Lower leg skin (tissue), 4 donors: ENCODE measurements at regions not wholly inside any gene's neighbourhood (a gene's known extent, or its start where the extent isn't known, plus 50 kb on each side); places are given as distances from the start of the nearest gene placed in this dataset.

ENCODE experiments used
- DNase-seq, 2 donors: peaks; one replicate each; pipeline ENCODE4 v3.0.0-alpha.2; 2019; ENCODE audit warnings: low spot score in 2 of 2
- H3K4me3 ChIP-seq: fragments of 200-600 bp; sonication (generic); 2 replicates; pipeline ENCODE4 v1.5.1; 2017; ENCODE audit warnings: mild to moderate bottlenecking, low read depth; ENCODE audit not compliant: poor library complexity, severe bottlenecking
- POLR2A ChIP-seq, 2 donors: fragments of 450-650 bp; IDR thresholded peaks; one replicate each; pipeline ENCODE4 v1.6.1; 2016 to 2017; ENCODE audit warnings: antibody characterized with exemption in 2 of 2, mild to moderate bottlenecking in 1 of 2, moderate library complexity in 1 of 2
- WGBS, 2 donors: methylation state at CpG; one replicate each; pipeline ENCODE4 v1.1.5; 2018; 5-methylcytosine and 5-hydroxymethylcytosine counted together
- intact Hi-C: fragments of 100-400 bp; cut with DNase I; formaldehyde crosslinking; loops from one replicate; pipeline ENCODE4 v1.15.0; 2023; ENCODE audit warnings: low total_unique reads
- TF ChIP-seq, protein P1 (sequence below), 3 donors: fragments of 450-650 bp; IDR thresholded peaks; one replicate each; pipeline ENCODE4 v1.5.1; 2016; ENCODE audit warnings: antibody characterized with exemption in 3 of 3, mild to moderate bottlenecking in 3 of 3, moderate library complexity in 2 of 3

DNA sequence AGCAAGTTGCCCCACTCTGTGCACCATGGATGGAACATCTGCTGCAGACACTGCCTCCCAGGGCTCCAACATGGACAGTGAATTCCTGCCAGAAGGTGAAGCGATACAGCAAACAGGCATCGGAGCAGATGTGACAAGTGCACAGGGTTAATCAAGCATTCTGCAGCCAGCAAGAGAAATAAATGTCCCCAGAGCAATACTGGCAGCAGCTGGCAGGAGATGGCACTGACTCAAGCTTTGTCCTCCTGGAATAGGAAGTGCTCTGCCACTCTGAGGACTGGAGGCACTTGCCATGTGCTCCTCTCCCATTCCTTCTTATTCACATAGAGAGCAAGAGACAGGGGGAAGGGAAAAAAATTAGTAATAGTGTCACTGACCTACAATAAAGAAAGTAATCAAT lies 402.7 kb upstream of the DAB1 start:
- intact Hi-C loops, result no loop called here
- H3K4me3 ChIP-seq, result no peak overlapping the region
- TF ChIP-seq, protein P1, sequence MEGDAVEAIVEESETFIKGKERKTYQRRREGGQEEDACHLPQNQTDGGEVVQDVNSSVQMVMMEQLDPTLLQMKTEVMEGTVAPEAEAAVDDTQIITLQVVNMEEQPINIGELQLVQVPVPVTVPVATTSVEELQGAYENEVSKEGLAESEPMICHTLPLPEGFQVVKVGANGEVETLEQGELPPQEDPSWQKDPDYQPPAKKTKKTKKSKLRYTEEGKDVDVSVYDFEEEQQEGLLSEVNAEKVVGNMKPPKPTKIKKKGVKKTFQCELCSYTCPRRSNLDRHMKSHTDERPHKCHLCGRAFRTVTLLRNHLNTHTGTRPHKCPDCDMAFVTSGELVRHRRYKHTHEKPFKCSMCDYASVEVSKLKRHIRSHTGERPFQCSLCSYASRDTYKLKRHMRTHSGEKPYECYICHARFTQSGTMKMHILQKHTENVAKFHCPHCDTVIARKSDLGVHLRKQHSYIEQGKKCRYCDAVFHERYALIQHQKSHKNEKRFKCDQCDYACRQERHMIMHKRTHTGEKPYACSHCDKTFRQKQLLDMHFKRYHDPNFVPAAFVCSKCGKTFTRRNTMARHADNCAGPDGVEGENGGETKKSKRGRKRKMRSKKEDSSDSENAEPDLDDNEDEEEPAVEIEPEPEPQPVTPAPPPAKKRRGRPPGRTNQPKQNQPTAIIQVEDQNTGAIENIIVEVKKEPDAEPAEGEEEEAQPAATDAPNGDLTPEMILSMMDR (IDR thresholded peaks at IDR 0.05), result no peak
- TF ChIP-seq POLR2A (IDR thresholded peaks at IDR 0.05), result no peak
- WGBS, 2 donors, result 81 to 88% methylated on average over 2 of the region's 2 CpGs
- no peak for DNase-seq

DNA sequence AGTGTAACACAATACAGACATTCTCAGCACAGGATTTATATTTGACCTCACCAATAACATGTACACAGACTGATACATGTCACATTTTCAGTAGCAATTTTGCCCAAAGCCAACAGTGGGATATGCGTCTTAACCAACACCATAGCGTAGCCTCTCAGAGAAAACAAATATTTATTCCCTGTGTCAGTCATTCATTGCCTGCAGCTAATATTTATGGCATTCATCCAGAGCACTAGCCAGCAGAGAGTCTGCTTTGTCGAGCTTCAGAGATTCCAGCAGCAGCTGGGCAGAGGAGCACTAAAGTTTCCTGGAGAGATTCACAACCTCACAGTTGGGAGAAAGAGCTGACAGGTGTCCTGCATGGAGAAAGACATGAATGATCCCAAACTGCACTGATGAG lies 400.7 kb upstream of the DAB1 start:
- TF ChIP-seq, protein P1 (IDR thresholded peaks at IDR 0.05), result no peak
- no peak for TF ChIP-seq POLR2A (IDR thresholded peaks at IDR 0.05)
- WGBS, 2 donors, result 53% methylated on average over 3 of the region's 3 CpGs
- no peak overlapping the region for H3K4me3 ChIP-seq
- intact Hi-C loops, result no loop called here
- no peak for DNase-seq

DNA sequence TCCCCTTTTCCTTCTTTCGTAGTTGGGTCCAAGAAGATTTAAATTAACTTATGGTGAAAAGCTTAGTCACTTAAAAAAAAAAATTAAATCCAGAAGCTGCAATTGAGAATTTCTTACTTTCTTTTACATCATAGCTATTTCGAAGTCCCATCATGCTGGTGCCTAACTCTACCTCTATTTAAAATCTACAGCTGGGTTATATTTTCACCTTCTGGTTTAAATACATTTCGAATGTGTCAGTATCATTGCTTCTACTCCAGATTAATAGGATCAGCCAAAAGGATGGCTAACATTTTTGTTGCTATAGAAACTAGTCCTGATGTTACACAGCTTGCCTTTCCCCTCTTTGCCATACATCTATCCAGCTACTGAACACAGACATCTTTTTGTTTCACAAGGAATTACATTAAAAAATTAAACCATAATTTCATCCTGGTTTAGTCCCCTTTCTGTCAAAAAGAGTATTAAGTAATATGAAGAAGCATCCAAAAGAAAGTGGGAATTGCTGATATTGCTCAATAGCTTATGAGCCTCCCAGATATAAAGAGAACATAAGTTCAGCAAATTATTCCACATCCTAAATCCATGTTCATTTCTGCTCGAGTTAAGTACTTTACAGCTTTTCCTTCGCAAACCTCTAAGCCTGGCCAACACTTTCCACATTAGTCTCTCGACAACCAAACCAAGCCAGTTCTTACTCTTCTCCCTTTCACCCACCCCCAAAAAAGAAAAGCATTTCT lies 396.7 kb upstream of the DAB1 start:
- H3K4me3 ChIP-seq, result no peak overlapping the region
- 59 to 69% methylated on average over 6 of the region's 6 CpGs for WGBS, 2 donors
- TF ChIP-seq, protein P1 (IDR thresholded peaks at IDR 0.05), result no peak

DNA sequence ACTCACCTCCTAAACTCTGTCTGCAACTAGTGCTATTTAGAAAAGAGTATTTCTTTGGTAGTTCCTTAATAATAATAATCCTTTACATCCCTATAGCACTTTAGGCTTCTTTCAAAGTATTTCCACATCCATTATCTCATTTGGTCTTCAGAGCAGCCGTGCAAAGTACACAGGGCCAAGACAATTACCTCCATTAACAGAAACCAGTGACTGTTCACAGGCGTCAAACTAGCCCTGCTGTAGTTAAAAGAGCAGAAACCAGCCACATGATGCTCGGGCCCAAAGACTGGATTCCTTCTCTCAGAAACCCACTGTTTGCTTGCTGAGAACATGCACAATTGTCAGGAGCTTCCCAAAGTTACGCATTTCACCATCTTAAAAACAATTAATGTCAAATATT lies 396.0 kb upstream of the DAB1 start:
- intact Hi-C loops, result no loop called here
- 60 to 63% methylated on average over 4 of the region's 4 CpGs for WGBS, 2 donors
- no peak overlapping the region for H3K4me3 ChIP-seq
- DNase-seq, result no peak
- TF ChIP-seq POLR2A (IDR thresholded peaks at IDR 0.05), result no peak
- TF ChIP-seq, protein P1 (IDR thresholded peaks at IDR 0.05), result no peak

More for the DNA sequence above, 396.7 kb upstream of the DAB1 start:
- DNase-seq, result no peak
- intact Hi-C loops, result no loop called here

DNA sequence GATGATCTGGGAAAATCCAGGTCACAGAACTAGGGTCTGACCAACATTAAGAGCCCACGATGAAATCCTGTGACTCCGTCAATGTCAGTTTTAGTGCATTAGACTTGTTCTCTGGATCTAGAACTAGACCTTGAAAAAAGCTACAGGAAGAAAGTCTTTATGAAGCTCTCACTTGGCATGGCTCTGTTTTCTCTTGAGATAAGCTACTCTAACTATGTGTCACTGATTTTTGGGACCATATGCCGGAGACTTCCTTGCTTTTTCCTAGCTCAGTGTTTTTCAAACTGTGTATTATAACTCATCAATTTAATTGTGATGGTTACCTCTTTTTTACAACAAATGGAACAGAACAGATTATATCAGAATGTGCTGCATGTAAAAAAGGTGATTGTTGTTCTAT lies 379.7 kb upstream of the DAB1 start:
- intact Hi-C loops, result no loop called here
- WGBS, 2 donors, result 93 to 96% methylated on average over 3 of the region's 3 CpGs
- no peak for DNase-seq
- TF ChIP-seq POLR2A (IDR thresholded peaks at IDR 0.05), result no peak
- TF ChIP-seq, protein P1 (IDR thresholded peaks at IDR 0.05), result no peak
- H3K4me3 ChIP-seq, result no peak overlapping the region

DNA sequence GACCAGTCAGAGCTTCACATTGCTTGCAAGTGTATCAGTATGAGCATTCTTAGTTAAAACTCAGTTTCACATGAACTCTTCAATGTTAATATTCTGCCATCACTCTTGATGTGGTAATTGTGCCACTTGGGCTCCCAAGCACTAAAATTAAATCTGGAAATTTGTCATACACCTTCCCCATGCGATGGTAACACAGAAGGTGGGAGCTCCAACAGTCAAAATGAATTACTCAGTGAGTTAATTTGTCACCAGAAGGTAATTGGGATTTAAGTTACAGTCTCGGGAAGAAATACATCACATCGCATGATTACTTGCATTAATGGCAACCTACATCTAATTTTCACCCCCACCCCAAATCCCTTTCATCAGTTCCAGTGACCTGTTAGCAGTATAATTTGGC lies 376.5 kb upstream of the DAB1 start:
- 79 to 88% methylated on average over 3 of the region's 3 CpGs for WGBS, 2 donors
- no peak overlapping the region for H3K4me3 ChIP-seq
- TF ChIP-seq, protein P1 (IDR thresholded peaks at IDR 0.05), result no peak
- no peak for TF ChIP-seq POLR2A (IDR thresholded peaks at IDR 0.05)
- DNase-seq, result no peak
- intact Hi-C loops, result no loop called here
